HEK293 (cell line): ENCODE measurements at regions not wholly inside any gene's neighbourhood (a gene's known extent, or its start where the extent isn't known, plus 50 kb on each side); places are given as distances from the start of the nearest gene placed in this dataset.

Source experiments
- CTCF ChIA-PET: fragments of 350-600 bp; formaldehyde crosslinking; extraction: SDS; loops from one replicate; lab custom pipeline; 2021; ENCODE audit warnings: antibody characterized with exemption; lab: Yijun Ruan, JAX
- POLR2A ChIA-PET: fragments of 300-600 bp; formaldehyde crosslinking; extraction: SDS; loops from one replicate; lab custom pipeline; 2020; ENCODE audit warnings: antibody characterized with exemption, inconsistent platforms; lab: Yijun Ruan, JAX
- H3K27ac ChIP-seq: fragments of 200-500 bp; sonication (Bioruptor generic); 2 replicates; pipeline ENCODE4 v1.5.1; 2014; ENCODE audit warnings: low read depth, low read length, control low read depth, inconsistent platforms; ENCODE audit errors: extremely low read depth
- H3K36me3 ChIP-seq, 2 experiments: fragments of 200-500 bp in 1 of 2; sonication (Bioruptor generic) in 1 of 2; 1 replicate in 1 of 2; 2 replicates in 1 of 2; pipeline ENCODE4 v1.5.1; 2014 to 2017; ENCODE audit warnings: inconsistent platforms in 2 of 2, low read length in 2 of 2; ENCODE audit not compliant: control insufficient read depth in 2 of 2, insufficient read depth in 1 of 2
- H3K4me1 ChIP-seq: fragments of 200-500 bp; sonication (Bioruptor generic); 2 replicates; pipeline ENCODE4 v1.5.1; 2014; ENCODE audit warnings: mild to moderate bottlenecking, low read length, inconsistent platforms; ENCODE audit not compliant: control insufficient read depth, insufficient read depth
- H3K4me3 ChIP-seq: 2 replicates; pipeline ENCODE4 v1.5.1; 2011; ENCODE audit warnings: low read depth, mild to moderate bottlenecking, control low read depth, low read length, moderate library complexity
- H3K9me3 ChIP-seq: fragments of 200-500 bp; sonication (Bioruptor generic); 2 replicates; pipeline ENCODE4 v1.5.1; 2014; ENCODE audit warnings: low read depth, low read length, inconsistent platforms; ENCODE audit not compliant: control insufficient read depth, insufficient read depth
- BCL11A ChIP-seq: fragments of 450-650 bp; formaldehyde crosslinking; IDR thresholded peaks from 2 replicates; pipeline ENCODE4 v1.5.1; 2016; ENCODE audit warnings: low read depth, missing biosample characterization, missing genetic modification characterization
- BCL11B ChIP-seq: fragments of 450-650 bp; formaldehyde crosslinking; IDR thresholded peaks from 2 replicates; pipeline ENCODE4 v1.5.1; 2016; ENCODE audit warnings: low read depth, missing biosample characterization, missing genetic modification characterization
- CTCF ChIP-seq: fragments of 450-650 bp; formaldehyde crosslinking; IDR thresholded peaks from 2 replicates; pipeline ENCODE4 v1.5.1; 2016; ENCODE audit warnings: missing biosample characterization, missing genetic modification characterization
- HOXD13 ChIP-seq: sonication (generic); formaldehyde crosslinking; IDR thresholded peaks from 2 replicates; pipeline ENCODE4 v1.8.0; 2022; ENCODE audit warnings: missing genetic modification reagents, borderline replicate concordance
- KLF16 ChIP-seq: fragments of 450-650 bp; formaldehyde crosslinking; IDR thresholded peaks from 2 replicates; pipeline ENCODE4 v1.5.1; 2017; ENCODE audit warnings: missing biosample characterization, missing genetic modification characterization
- MZF1 ChIP-seq: fragments of 450-650 bp; formaldehyde crosslinking; IDR thresholded peaks from 2 replicates; pipeline ENCODE4 v1.5.1; 2017; ENCODE audit warnings: missing biosample characterization, missing genetic modification characterization, borderline replicate concordance
- PRDM1 ChIP-seq: fragments of 450-650 bp; formaldehyde crosslinking; IDR thresholded peaks from 2 replicates; pipeline ENCODE4; 2016; ENCODE audit warnings: missing biosample characterization, missing genetic modification characterization
- PRDM10 ChIP-seq: fragments of 450-650 bp; formaldehyde crosslinking; IDR thresholded peaks from 2 replicates; pipeline ENCODE4 v1.5.1; 2016; ENCODE audit warnings: missing biosample characterization, missing genetic modification characterization
- PRDM4 ChIP-seq: fragments of 450-650 bp; formaldehyde crosslinking; IDR thresholded peaks from 2 replicates; pipeline ENCODE4 v1.5.1; 2017; ENCODE audit warnings: missing biosample characterization, missing genetic modification characterization
- SCRT1 ChIP-seq: fragments of 450-650 bp; formaldehyde crosslinking; IDR thresholded peaks from 2 replicates; pipeline ENCODE4 v1.5.1; 2016; ENCODE audit warnings: missing biosample characterization, missing genetic modification characterization, borderline replicate concordance
- TRIM28 ChIP-seq: IDR thresholded peaks from 2 replicates; pipeline ENCODE4 v1.6.1; 2011; ENCODE audit warnings: low read length, control low read depth, borderline replicate concordance
- ZBTB21 ChIP-seq: fragments of 450-650 bp; formaldehyde crosslinking; IDR thresholded peaks from 2 replicates; pipeline ENCODE4 v1.5.1; 2017; ENCODE audit warnings: missing biosample characterization, missing genetic modification characterization
- ZFHX2 ChIP-seq: fragments of 450-650 bp; formaldehyde crosslinking; conservative IDR thresholded peaks from 2 replicates; pipeline ENCODE4 v1.5.1; 2016; ENCODE audit warnings: missing biosample characterization, missing genetic modification characterization
- ZNF132 ChIP-seq: fragments of 450-650 bp; formaldehyde crosslinking; IDR thresholded peaks from 2 replicates; pipeline ENCODE4 v1.5.1; 2017; ENCODE audit warnings: missing biosample characterization, missing genetic modification characterization, borderline replicate concordance
- ZNF18 ChIP-seq: fragments of 450-650 bp; formaldehyde crosslinking; IDR thresholded peaks from 2 replicates; pipeline ENCODE4 v1.5.1; 2016; ENCODE audit warnings: missing biosample characterization, missing genetic modification characterization
- ZNF292 ChIP-seq: fragments of 450-650 bp; formaldehyde crosslinking; IDR thresholded peaks from 2 replicates; pipeline ENCODE4 v1.5.1; 2016; ENCODE audit warnings: low read depth, missing biosample characterization, missing genetic modification characterization, borderline replicate concordance
- ZNF366 ChIP-seq: fragments of 450-650 bp; formaldehyde crosslinking; conservative IDR thresholded peaks from 2 replicates; pipeline ENCODE4 v1.5.1; 2016; ENCODE audit warnings: missing biosample characterization, missing genetic modification characterization
- ZNF416 ChIP-seq: fragments of 450-650 bp; formaldehyde crosslinking; IDR thresholded peaks from 2 replicates; pipeline ENCODE4 v1.5.1; 2016; ENCODE audit warnings: missing biosample characterization, missing genetic modification characterization
- ZNF555 ChIP-seq: fragments of 450-650 bp; formaldehyde crosslinking; conservative IDR thresholded peaks from 2 replicates; pipeline ENCODE4 v1.5.1; 2017; ENCODE audit warnings: missing biosample characterization, mild to moderate bottlenecking, missing genetic modification characterization, inconsistent platforms
- ZNF561 ChIP-seq: fragments of 450-650 bp; IDR thresholded peaks from 2 replicates; pipeline ENCODE4 v1.5.1; 2018; ENCODE audit warnings: missing biosample characterization, missing genetic modification characterization, borderline replicate concordance
- ZNF623 ChIP-seq: fragments of 450-650 bp; formaldehyde crosslinking; IDR thresholded peaks from 2 replicates; pipeline ENCODE4 v1.5.1; 2016; ENCODE audit warnings: missing biosample characterization, missing genetic modification characterization
- ZNF658 ChIP-seq: fragments of 450-650 bp; formaldehyde crosslinking; IDR thresholded peaks from 2 replicates; pipeline ENCODE4; 2016; ENCODE audit warnings: missing biosample characterization, missing genetic modification characterization
- ZNF664 ChIP-seq: fragments of 450-650 bp; formaldehyde crosslinking; IDR thresholded peaks from 2 replicates; pipeline ENCODE4 v1.5.1; 2016; ENCODE audit warnings: missing biosample characterization, missing genetic modification characterization
- ZNF76 ChIP-seq: fragments of 450-650 bp; formaldehyde crosslinking; IDR thresholded peaks from 2 replicates; pipeline ENCODE4; 2016; ENCODE audit warnings: low read depth, missing biosample characterization, missing genetic modification characterization, borderline replicate concordance
- ZSCAN5A ChIP-seq: fragments of 450-650 bp; formaldehyde crosslinking; IDR thresholded peaks from 2 replicates; pipeline ENCODE4 v1.5.1; 2016; ENCODE audit warnings: missing biosample characterization, missing genetic modification characterization

GRCh38 chr10:33669904-33670303 is 335.4 kb upstream of the NRP1 start:
- Histone ChIP-seq H3K36me3 (no peaks in the 10 kb centered on the region), H3K4me3 (no peak overlapping the region), H3K4me1 (no peaks in the 10 kb centered on the region), H3K27ac (no peak overlapping the region)
- CTCF ChIA-PET, result no interaction called here
- TF ChIP-seq BCL11B, result no peak
- no peak for TF ChIP-seq TRIM28
- no peak for TF ChIP-seq PRDM4 (tag by site-specific recombination)
- no peak for TF ChIP-seq KLF16 (tag by site-specific recombination)
- no peak for TF ChIP-seq ZNF292
- TF ChIP-seq BCL11A (tag by site-specific recombination), result no peak
- TF ChIP-seq PRDM1 (tag by site-specific recombination), result no peak
- no peak for TF ChIP-seq ZFHX2 (tag by site-specific recombination)
- no peak for TF ChIP-seq ZNF658
- no peak for TF ChIP-seq ZNF366 (tag by site-specific recombination)
- no peak for TF ChIP-seq ZNF76 (tag by site-specific recombination)
- no peak for TF ChIP-seq ZNF132 (tag by site-specific recombination)
- TF ChIP-seq, all 188 proteins: peak for 0
- POLR2A ChIA-PET, result no interaction called here
- no peaks in the 10 kb centered on the region for H3K9me3 ChIP-seq

- no peak overlapping the region for H3K27ac ChIP-seq
- H3K4me1 ChIP-seq, result no peaks in the 10 kb centered on the region; the same call in 1 of the 2 replicates
- ChIA-PET CTCF (no interaction called here), POLR2A (no interaction called here)
- no peak overlapping the region for H3K4me3 ChIP-seq
- H3K9me3 ChIP-seq, result no peaks in the 10 kb centered on the region
- TF ChIP-seq ZNF555, result no peak
- no peak for TF ChIP-seq ZNF416
- TF ChIP-seq ZSCAN5A, result no peak
- no peak for TF ChIP-seq MZF1 (tag by site-specific recombination)
- TF ChIP-seq CTCF (tag by site-specific recombination), result no peak
- TF ChIP-seq ZNF561 (tag by site-specific recombination), result no peak
- no peak for TF ChIP-seq BCL11A (tag by site-specific recombination)
- no peak for TF ChIP-seq PRDM10
- TF ChIP-seq ZNF18, result no peak
- TF ChIP-seq ZNF623 (tag by site-specific recombination), result no peak
- TF ChIP-seq ZBTB21 (tag by site-specific recombination), result no peak
- TF ChIP-seq SCRT1 (tag by site-specific recombination), result no peak
- TF ChIP-seq HOXD13 (CRISPR knock-in tag), result no peak
- TF ChIP-seq ZNF664 (tag by site-specific recombination), result no peak
- no peaks in the 10 kb centered on the region for H3K36me3 ChIP-seq
These were observed 332.4 kb upstream of the NRP1 start for GRCh38 chr10:33666686-33667480.
